SK-N-SH (cell line): ENCODE measurements at regions not wholly inside any gene's neighbourhood (a gene's known extent, or its start where the extent isn't known, plus 50 kb on each side); places are given as distances from the start of the nearest gene placed in this dataset.

ENCODE experiments used
- NFIC ChIP-seq: IDR thresholded peaks from 2 replicates; pipeline ENCODE4 v1.4.0; 2012; ENCODE audit warnings: borderline replicate concordance
- POLR2AphosphoS5 ChIP-seq: IDR thresholded peaks from 2 replicates; pipeline ENCODE4 v1.6.1; 2012; ENCODE audit warnings: low read depth, low read length
- TF ChIP-seq, protein P1 (sequence below): fragments of 200-600 bp; sonication (generic); IDR thresholded peaks from 2 replicates; pipeline ENCODE4 v1.6.1; 2017; ENCODE audit warnings: antibody characterized with exemption, mild to moderate bottlenecking, moderate library complexity
- TF ChIP-seq, protein P2 (sequence below): IDR thresholded peaks from 2 replicates; pipeline ENCODE4 v1.4.0; 2012; ENCODE audit warnings: low read depth, borderline replicate concordance

DNA sequence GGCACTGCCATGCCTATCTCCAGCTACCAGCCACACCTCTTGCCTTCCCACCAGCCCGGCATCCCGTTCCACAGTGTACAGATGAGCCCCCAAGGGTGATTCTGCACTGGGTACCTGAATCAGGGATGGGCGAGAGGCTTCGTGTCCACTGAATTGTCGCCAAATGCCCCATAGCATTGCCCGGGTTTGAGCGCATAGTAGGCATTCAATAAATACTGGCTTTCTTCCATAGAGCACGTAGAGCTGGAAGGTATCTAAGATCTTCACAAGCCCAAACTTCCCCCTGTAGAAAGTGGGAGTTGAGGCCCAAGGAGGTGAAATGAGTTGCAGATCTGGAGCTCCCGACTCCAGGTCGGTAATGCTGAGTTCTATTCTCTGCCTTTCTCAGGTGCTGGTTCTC lies 358.7 kb downstream of the LPIN1 start:
- TF ChIP-seq, protein P1, sequence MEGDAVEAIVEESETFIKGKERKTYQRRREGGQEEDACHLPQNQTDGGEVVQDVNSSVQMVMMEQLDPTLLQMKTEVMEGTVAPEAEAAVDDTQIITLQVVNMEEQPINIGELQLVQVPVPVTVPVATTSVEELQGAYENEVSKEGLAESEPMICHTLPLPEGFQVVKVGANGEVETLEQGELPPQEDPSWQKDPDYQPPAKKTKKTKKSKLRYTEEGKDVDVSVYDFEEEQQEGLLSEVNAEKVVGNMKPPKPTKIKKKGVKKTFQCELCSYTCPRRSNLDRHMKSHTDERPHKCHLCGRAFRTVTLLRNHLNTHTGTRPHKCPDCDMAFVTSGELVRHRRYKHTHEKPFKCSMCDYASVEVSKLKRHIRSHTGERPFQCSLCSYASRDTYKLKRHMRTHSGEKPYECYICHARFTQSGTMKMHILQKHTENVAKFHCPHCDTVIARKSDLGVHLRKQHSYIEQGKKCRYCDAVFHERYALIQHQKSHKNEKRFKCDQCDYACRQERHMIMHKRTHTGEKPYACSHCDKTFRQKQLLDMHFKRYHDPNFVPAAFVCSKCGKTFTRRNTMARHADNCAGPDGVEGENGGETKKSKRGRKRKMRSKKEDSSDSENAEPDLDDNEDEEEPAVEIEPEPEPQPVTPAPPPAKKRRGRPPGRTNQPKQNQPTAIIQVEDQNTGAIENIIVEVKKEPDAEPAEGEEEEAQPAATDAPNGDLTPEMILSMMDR = no peak
- TF ChIP-seq, protein P2, sequence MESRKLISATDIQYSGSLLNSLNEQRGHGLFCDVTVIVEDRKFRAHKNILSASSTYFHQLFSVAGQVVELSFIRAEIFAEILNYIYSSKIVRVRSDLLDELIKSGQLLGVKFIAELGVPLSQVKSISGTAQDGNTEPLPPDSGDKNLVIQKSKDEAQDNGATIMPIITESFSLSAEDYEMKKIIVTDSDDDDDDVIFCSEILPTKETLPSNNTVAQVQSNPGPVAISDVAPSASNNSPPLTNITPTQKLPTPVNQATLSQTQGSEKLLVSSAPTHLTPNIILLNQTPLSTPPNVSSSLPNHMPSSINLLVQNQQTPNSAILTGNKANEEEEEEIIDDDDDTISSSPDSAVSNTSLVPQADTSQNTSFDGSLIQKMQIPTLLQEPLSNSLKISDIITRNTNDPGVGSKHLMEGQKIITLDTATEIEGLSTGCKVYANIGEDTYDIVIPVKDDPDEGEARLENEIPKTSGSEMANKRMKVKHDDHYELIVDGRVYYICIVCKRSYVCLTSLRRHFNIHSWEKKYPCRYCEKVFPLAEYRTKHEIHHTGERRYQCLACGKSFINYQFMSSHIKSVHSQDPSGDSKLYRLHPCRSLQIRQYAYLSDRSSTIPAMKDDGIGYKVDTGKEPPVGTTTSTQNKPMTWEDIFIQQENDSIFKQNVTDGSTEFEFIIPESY = no peak
- TF ChIP-seq POLR2AphosphoS5 (no peak), NFIC (no peak)
